GM21367 (cell line): ENCODE measurements at regions not wholly inside any gene's neighbourhood (a gene's known extent, or its start where the extent isn't known, plus 50 kb on each side); places are given as distances from the start of the nearest gene placed in this dataset.
"Not testable (repeated sequence)": the region's sequence is repeated elsewhere in the genome, so short reads cannot be mapped to it uniquely, and the experiment has no call there.

Experiments
- ATAC-seq: cut with Tn5 transposase; IDR thresholded peaks from one replicate; pipeline ENCODE4 v1.9.1; 2021; ENCODE audit not compliant: unreplicated experiment

DNA sequence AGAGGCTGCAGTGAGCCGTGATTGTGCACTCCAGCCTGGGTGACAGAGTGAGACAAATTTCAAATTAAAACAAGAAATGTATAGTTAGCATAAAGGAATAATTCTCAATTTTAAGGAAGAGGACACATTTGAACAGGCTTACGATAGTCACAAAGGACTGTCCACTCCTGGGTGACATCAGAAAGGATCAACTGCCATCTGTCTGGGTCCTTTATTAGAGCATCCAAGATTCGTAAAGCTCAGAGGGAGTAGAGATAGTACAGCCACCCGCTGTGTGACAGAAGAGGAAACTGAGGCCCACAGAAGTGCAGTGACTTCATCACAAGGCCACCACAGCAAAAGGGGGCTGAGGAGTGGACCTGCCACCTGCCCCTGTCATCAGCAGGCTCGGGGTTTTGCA is 149.3 kb upstream of the RBPJ start:
- no peak for ATAC-seq

DNA sequence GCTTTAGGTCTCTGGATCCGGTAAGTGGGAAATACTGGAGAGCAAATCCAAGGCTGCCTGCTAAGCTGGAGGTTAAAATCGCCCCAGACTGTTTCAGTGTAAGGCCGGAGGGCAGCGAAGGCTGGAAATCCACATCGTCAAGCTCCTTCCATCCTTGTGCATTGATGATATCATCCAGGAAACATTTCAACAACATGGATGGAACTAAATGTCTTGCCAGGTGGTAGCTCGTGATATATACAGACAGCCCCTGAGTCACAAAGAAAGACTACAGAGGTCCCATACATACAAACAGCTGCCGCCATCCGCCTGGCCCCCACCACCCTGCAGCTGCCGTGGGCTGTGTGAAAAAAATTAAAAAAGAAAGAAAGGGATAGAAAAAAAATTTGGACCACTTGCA is 148.9 kb upstream of the RBPJ start:
- no peak for ATAC-seq

DNA sequence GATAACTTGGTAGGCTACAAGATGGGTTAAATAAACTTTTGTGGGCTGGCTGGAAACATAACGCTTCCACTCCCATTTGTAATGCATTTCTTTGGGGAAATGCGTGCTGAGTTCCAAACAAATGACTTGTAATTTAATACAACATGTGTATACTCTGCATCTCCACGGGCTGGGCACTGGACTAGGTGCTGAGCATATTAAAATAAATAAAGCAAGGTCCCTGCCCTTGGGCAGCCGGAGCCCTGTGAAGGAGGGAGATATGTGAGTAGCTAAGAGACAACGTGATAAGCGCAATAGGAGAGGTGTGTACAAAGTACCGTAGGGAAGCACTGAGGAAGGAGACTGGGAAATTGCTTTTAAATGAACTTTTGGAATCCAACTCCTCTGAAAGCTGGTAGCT is 147.2 kb upstream of the RBPJ start:
- no peak for ATAC-seq

DNA sequence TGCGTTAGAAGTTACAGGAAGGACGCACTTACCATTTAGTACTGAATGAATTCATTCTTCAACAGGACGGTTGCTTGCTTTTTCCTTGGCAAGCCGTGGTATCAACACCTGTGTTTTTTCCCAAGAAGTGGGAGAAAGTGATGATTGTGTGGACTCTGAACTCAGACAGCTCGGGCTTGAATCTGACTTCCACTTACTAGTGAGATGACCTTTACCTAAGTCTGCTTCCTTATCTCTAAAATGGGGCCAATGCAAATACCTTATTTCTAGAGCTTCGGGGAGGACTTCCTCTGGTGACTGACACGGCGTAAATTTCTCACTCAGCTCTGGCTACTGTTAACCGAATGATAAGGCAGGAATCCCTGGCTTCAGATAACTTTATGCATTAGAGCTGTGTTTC is 146.8 kb upstream of the RBPJ start:
- no peak for ATAC-seq

DNA sequence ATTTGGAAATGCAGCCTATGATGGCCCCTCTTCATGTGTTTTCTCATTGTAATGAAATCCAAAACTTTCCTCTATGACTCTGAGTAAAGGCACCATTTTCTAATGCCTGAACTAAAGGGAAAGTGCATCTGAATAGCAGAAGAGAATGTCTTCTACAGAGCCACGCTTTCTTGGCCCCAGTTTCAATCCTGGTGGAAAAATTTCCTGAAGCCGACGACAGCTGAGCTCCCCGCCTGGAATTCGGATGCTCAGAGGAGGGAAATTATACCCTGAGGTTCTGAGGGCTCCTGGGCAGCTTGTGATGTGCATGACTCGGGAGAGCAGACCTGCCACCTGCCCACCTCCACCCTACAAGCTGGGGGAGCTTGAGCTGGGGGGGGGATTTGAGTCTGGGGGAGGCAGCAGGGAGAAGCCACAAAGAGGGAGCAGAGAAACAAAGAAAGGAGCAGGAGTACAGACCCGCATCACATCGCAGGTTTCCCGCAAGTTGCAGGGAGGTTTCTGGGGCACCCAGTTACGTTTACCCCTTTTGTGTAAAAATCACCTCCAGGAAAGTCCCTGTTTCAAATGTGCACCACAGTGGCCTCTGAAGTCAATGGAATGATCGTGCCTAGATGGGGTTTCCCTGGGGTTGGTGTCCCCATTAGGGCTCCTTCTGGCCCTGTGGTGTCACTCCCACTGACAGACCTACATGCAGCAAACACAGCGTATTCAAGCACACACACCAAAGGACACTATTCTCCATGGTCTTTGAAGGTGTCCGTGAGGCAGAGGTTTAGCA is 145.6 kb upstream of the RBPJ start:
- no peak for ATAC-seq

DNA sequence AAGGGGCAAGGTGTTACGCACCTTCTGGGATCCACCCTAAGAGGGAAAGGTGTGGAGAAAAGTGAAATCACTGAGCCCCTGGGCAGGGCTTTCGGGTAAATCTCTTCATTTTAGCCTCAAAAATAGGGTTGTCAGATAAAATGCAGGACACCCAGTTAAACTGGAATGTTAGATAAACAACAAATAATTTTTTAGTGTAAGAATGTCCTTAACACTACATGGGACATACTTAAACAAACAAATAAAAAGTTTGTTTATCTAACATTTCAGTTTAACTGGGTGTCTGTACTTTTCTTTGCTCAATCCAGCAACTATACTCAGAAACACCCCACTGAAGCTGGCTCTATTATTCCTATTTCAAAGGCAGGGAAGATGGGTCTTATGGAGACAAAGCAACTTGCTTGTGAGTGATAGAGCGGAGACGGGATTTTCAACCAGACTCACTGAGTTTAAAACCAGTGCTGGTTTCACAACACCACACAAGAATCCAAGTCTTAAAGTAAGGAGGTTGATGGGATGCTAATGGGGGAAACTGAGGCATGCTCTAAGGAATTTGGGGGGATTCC is 144.8 kb upstream of the RBPJ start:
- ATAC-seq: no peak

DNA sequence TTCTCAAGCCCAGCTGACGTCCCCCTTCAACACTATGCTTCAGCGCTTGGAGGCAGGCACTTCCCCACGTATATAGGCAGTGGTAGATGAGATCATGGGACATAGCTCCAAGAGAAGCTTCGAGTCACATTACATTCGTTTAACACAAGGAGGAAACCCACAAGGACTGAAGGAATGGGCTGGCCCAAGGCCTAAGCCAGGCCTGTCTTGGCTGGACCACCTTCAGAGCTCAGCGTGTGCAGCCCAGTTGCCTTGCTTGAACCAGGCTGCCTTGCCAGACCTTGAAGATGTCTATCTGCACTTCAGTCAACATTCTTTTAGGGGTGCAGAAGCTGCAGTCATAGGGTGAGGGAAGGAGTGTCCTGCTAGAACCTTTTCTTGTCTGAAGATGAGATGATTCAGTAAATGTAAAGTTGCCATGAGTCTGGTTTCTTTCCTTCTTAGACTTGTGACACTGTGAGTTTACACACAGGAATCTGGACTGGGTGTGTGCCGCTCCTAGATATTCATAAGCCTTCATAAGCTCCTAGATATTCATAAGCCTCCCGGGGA is 144.1 kb upstream of the RBPJ start:
- ATAC-seq: no peak

DNA sequence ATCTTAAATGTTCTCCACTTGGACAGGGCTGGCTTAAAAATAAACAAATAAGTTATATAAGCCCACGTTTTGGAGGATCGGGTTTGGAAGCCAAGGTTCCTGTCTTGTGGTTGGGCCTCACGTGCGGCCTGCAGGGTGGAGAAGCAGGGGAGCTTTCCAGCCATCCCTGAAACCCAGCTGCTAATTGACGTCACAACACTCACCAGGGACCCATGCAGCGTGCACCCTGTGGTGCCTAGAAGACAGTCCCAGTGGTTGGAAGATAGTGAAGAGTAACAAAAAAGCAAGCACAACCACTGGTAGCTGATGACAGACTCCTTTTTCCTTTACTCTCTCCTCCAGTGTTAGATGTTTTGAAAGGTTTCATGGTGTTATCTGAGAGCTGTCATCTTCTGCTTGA is 142.0 kb upstream of the RBPJ start:
- ATAC-seq: no peak

DNA sequence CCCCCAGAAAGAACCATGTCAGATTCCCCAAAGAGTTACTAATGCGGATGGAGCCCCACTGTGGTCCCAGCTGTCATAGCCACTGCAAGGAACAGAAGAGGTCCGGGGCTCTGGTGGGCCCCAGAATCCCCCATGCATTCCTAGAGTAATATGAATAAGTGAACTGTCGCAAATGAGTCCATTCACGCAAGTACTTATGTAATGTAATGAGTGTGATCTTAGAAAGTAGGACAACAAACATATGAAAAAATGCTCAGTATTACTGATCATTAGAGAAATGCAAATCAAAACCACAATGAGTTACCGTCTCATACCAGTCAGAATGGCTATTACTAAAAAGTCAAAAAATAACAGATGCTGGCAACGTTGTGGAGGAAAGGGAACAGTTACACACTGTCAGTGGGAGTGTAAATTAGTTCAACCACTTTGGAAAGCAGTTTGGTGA is 141.5 kb upstream of the RBPJ start:
- ATAC-seq: peak; percentile 56

DNA sequence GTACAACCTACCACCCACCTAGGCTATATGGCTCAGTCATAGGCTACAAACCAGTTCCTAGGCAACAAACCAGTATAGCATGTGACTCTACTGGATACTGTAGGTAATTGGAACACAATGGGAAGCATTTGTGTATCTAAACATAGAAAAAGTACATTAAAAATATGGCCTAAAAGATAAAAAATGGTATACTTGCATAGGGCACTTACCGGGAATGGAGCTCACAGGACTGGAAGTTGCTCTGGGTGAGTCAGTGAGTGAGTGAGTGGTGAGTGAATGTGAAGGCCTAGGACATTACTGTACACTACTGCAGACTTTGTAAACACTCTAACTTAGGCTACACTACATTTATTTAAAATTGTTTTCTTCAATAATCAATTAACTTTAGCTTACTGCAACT is 139.2 kb upstream of the RBPJ start:
- no peak for ATAC-seq

DNA sequence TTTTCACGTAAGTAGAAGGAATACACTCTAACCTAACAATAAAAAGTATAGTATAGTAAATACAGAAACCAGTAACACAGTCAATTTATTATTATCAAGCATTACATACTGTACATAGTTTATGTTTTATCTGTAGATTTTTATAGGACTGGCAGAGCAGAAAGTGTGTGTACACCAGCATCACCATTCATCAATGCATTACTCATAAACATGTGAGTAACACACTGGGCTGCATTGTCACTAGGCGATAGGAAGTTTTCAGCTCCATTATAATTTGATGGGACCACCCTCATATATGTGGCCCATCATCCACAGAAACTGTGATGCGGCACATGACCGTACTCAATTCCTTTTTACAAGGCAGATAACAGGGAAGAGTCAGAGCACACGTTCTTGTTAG is 137.8 kb upstream of the RBPJ start:
- no peak for ATAC-seq

DNA sequence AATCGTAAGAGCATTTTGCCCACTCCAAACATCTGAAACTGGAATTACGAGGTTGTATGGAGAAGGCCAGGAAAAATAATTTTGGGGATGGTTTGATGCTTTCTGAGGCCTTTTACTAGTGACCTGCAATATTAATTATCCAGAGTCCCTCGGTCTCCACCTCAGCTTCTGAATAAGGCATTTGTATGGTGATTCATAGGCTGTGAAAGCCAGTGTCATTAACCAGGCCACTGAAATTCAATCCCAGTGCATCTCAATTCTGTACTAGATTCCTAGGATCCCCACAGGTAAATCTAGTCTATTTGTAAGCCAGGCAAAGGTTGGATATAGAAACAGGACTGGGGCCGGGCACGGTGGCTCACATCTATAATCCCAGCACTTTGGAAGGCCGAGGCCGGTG is 135.4 kb upstream of the RBPJ start:
- ATAC-seq: no peak

DNA sequence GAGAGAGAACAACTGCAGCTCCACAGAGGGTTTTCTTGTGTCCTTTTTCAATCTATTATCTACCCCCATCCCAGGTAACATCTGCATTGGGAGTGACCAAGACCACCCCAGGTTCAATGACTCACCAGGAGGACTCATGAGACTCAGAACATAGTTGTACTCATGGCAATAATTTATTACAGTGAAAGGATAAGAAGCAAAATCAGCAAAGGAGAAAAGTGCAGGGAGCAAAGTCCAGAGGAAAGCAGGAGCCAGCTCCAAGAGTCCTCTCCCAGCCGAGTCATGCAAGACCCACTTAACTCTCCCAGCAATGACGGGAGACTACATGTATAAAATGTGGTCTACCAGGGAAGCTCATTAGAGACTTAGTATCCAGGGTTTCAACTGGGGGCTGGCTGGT is 129.5 kb upstream of the RBPJ start:
- no peak for ATAC-seq

DNA sequence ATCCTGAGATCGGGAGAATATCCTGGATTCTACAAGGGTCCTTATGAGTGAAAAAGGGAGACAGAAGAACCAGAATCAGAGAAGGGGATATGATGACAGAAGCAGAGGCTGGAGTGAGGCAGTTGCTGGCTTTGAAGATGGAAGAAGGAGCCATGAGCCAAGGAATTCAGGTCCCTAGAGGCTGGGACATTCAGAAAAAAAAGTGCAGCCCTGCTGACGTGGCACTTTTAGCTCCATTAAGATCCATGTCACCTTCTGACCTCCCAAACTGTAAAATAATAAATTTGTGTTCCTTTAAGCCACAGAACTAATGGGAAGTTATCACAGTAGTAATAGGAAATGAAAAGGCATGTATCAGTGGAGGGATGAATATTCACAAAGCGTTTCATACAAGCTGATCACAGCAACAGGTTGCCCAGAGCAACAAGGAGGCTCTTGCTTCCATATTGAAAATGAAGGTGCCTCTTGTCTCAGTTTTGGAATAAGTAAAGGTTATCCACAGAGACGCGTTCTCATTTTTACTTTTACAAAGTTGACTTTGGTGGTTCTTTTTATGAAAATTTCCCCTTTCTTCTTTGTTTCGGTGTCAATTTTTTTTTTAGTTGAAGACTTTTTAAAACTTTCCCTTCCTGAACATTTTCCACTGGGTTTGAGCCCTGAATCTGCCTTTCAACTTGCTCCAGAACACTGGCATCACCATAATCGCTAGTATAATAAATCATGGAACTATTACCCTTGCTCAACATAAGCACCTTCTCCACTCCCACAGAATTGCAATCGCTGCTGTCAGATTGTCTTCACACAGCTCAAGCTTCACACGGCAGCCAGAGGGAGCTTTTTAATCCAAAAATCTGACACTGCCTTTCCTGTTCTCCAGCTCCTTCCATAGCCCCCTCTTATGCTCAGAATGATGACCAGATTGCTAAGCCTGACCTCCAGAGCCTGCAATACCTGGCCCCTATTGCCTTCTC is 127.6 kb upstream of the RBPJ start:
- no peak for ATAC-seq

DNA sequence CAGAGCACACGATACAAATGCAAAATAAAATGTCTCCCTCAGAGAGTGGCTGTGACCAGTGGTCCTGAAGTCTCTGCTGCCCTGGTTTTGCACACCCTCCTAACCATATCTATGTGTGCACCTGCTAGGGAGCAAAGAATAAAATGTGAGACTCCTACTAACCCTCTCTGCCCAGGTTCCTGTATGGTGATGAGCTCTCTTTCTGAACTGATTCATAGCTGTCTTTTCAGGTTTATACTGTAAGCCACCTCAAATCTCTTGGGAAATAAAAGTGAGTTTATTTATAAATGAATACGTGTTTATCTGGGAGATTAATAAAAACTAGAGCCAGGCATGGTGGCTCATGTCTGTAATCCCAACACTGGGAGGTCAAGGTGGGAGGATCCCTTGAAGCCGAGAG is 126.0 kb upstream of the RBPJ start:
- no peak for ATAC-seq

DNA sequence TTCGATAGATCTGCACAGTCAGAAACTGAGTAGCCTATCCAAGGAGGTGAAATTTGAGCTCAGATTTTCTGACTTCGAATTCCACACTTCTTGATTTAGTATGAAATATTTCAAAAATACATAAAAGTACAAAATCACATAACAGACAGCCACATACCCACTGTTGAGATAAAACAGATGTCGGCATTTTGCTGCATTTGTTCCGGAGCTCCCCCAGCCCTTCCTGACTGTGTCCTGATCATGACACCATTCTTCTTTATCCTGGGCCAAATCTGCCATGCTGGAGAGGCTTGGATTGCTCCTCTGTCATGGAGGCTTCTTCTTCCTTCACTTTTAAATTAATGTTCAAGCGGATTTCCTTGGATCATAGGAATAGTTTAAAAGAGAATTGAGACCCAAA is 124.2 kb upstream of the RBPJ start:
- no peak for ATAC-seq

DNA sequence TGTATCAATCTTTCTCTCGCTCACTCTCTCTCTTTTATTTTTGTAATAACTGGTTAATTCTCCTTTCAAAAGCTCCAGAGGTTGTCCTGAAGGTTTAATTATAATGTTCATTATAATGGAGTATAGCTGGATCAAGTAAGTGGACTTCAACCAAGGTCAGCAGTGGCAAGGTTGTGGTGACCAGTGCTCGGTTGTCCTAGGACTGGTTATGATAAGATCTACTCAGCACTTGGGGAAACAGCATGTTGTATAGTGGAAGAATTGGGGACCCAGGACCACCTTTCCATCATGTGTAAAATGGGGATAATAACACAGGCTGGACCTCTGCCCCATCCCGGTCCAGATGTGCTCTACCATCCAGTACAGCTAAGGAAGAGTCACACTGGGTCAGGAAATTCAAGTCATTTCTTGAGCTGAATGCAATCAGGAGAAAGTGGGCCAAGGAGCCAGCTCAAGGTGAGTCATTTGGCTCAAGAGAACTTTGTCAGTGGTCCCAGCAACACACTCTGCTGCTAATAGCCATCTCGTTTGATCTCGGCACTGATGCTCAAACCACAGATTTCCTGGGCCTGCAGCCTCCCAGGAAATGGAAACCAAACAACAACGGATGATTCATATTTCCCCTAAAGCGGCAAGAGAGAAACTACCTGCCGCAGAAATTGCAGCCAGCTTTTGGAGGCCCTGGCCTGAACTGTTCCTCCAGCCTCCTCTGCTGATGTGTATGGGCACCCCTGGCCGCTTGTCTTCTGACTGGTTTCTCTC is 123.6 kb upstream of the RBPJ start:
- ATAC-seq: peak; percentile 83

DNA sequence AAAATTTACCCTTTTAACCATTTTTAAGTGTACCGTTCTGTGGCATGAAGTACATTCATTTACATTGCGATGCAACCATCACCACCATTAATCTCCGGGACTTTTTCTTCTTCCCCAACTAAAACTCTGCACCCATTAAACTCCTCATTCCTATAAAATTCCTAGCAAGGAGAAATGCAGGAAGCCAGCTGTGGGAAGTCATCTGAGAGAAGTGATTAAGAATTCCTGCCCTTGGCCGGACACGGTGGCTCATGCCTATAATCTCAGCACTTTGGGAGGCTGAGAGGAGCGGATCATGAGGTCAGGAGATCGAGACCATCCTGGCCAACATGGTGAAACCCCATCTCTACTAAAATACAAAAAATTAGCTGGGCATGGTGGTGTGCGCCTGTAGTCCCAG is 121.9 kb upstream of the RBPJ start:
- ATAC-seq: not testable (repeated sequence)

DNA sequence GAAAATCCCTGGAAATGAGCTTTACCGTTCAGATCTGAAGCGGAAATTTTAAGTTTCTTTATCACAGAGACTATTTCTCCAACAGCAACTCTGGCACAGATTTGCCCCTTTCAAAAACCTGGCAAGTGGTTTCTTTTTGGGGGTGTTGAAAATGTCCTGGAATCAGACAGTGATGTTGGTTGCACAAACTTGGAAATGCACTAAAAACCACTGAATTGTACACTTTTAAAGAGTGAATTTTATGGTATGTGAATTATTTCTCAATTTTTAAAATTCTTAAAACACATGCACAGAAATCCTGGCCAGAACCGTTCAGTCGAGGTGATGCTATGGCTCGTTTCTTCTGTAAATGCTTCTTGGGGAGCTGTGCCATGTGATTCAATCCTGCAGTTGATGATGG is 121.2 kb upstream of the RBPJ start:
- ATAC-seq: no peak

DNA sequence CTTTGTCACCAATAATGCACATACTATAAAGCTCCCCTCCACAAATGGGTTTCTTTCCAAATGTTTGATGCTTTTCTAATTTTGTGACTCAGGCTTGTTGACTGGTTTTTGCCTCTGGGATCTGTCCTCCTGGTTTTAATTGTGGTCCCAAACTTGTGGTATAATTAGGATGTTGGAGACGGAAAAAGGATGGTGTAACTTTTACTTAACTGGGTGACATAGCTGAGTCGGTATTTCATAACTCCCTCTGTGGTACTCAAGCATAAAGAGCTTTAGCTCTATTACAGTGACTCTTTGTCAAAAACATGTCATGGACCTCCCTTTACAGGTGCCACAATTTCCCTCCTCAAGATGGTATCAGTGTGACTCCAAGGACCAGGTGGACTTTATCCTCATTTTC is 119.7 kb upstream of the RBPJ start:
- ATAC-seq: no peak
